ENCODE measurements at regions not wholly inside any gene's neighbourhood (a gene's known extent, or its start where the extent isn't known, plus 50 kb on each side); places are given as distances from the start of the nearest gene placed in this dataset.

DNA sequence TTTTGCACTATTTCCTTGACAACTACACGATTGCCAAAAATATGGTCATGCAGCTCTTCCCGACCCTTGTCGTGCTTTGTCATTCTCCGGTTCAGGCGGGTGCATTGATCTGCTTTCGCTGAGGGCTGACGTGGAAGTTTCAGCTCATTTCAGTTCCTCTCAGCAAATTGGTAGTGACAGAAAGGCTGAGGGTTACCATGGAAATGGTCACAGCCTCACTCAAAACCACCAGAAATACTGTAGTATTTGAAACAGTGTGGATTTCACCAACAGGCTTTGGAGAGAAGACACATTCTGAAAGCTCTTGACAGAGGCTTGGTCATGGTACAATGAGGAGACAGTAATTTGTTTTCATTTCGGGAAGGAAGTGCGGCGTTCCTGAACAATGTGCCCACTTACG lies 99.7 kb upstream of the EXOC2 start:
- TF ChIP-seq, protein P1, sequence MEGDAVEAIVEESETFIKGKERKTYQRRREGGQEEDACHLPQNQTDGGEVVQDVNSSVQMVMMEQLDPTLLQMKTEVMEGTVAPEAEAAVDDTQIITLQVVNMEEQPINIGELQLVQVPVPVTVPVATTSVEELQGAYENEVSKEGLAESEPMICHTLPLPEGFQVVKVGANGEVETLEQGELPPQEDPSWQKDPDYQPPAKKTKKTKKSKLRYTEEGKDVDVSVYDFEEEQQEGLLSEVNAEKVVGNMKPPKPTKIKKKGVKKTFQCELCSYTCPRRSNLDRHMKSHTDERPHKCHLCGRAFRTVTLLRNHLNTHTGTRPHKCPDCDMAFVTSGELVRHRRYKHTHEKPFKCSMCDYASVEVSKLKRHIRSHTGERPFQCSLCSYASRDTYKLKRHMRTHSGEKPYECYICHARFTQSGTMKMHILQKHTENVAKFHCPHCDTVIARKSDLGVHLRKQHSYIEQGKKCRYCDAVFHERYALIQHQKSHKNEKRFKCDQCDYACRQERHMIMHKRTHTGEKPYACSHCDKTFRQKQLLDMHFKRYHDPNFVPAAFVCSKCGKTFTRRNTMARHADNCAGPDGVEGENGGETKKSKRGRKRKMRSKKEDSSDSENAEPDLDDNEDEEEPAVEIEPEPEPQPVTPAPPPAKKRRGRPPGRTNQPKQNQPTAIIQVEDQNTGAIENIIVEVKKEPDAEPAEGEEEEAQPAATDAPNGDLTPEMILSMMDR (IDR thresholded peaks at IDR 0.05; ENCODE audit: poor library complexity): no peak
- no peak for TF ChIP-seq EZH2 (IDR thresholded peaks at IDR 0.05; ENCODE audit: borderline replicate concordance)
- no peak for TF ChIP-seq EZH2phosphoT487 (IDR thresholded peaks at IDR 0.05; ENCODE audit: low read depth, severe bottlenecking, unreplicated experiment)

Measured in hepatocyte (in vitro differentiated cells).